ENCODE measurements at regions not wholly inside any gene's neighbourhood (a gene's known extent, or its start where the extent isn't known, plus 50 kb on each side); places are given as distances from the start of the nearest gene placed in this dataset.

DNA sequence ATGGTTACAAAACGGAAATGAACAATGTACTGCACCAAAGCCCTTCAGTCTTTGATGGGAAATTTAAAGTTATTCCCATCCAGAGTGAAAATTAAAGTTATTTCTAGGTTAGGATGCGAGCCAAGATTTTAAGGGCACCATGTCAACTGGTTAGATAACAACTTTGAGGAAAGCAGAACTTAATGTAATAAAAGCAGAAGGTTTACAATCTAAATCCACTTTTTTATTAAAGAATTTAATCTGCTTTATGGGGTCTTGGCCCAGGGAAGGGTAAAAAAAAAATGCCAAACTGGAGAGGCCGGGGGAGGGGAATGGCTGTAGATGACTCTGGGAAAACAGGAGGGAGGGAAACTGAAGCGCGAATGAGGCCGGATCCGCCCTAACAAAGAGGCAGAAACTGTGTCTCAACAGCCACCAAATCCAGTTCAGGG is 108.2 kb upstream of the ATF7IP start (continued):
- TF ChIP-seq JUNB (IDR thresholded peaks at IDR 0.05; ENCODE audit: unreplicated experiment) (no peak), ZNF331 (CRISPR knock-in tag; IDR thresholded peaks at IDR 0.05; ENCODE audit: low read depth) (no peak), CREB1 (CRISPR knock-in tag; IDR thresholded peaks at IDR 0.05; ENCODE audit: low read depth) (no peak), EZH2 (IDR thresholded peaks at IDR 0.05; ENCODE audit: low read depth, unreplicated experiment) (no peak), POLR2AphosphoS5 (IDR thresholded peaks at IDR 0.05; ENCODE audit: low read depth) (no peak; the same call in 1 of the 2 replicates), NANOG (IDR thresholded peaks at IDR 0.05; ENCODE audit: borderline replicate concordance) (no peak)
- TF ChIP-seq, protein P1, sequence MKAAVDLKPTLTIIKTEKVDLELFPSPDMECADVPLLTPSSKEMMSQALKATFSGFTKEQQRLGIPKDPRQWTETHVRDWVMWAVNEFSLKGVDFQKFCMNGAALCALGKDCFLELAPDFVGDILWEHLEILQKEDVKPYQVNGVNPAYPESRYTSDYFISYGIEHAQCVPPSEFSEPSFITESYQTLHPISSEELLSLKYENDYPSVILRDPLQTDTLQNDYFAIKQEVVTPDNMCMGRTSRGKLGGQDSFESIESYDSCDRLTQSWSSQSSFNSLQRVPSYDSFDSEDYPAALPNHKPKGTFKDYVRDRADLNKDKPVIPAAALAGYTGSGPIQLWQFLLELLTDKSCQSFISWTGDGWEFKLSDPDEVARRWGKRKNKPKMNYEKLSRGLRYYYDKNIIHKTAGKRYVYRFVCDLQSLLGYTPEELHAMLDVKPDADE (IDR thresholded peaks at IDR 0.05): no peak

- peak overlapping the region; percentile 99 for H3K27ac ChIP-seq (ENCODE audit: low read depth)
- H4K20me1 ChIP-seq (replicated peaks; ENCODE audit: insufficient read depth): no peaks in the 10 kb centered on the region
- H3K27me3 ChIP-seq (ENCODE audit: insufficient read depth): no peaks in the 10 kb centered on the region
- peaks cover 43% of the 10 kb centered on the region for H3K4me1 ChIP-seq (ENCODE audit: insufficient read depth)
- H3K9me3 Mint-ChIP-seq: peaks cover 32% of the 10 kb centered on the region
- peaks cover 37% of the 10 kb centered on the region for H3K27me3 Mint-ChIP-seq (ENCODE audit: insufficient read depth, low read depth, poor library complexity)
- H3K4me3 Mint-ChIP-seq: peak overlapping the region; percentile 16; the same call in 1 of the 3 replicates
- peaks cover 28% of the 10 kb centered on the region; the same call in 2 of the 3 replicates for H3K36me3 Mint-ChIP-seq (ENCODE audit: low read depth)
- no peaks in the 10 kb centered on the region for H3F3A ChIP-seq (replicated peaks; ENCODE audit: low read depth)
- peak overlapping the region; percentile 69 for H3K4me2 ChIP-seq
- no peaks in the 10 kb centered on the region for H3K9me2 ChIP-seq (ENCODE audit: insufficient read depth)
- peaks cover 62% of the 10 kb centered on the region for H3K4me1 Mint-ChIP-seq
- peak; percentile 100 for DNase-seq (ENCODE audit: low spot score)
- H3K4me3 ChIP-seq: peak overlapping the region; percentile 36
- TF ChIP-seq REST (IDR thresholded peaks at IDR 0.05; ENCODE audit: unreplicated experiment) (peak; percentile 31), POLR2AphosphoS5 (IDR thresholded peaks at IDR 0.05; ENCODE audit: low read depth) (peak; percentile 49), NANOG (IDR thresholded peaks at IDR 0.05; ENCODE audit: borderline replicate concordance) (0 out of 2 replicates have a peak, but pooled peaks have one; percentile 4), CREB1 (CRISPR knock-in tag; IDR thresholded peaks at IDR 0.05; ENCODE audit: low read depth) (peak; percentile 64), EZH2 (IDR thresholded peaks at IDR 0.05; ENCODE audit: low read depth, unreplicated experiment) (no peak), ZNF114 (CRISPR knock-in tag; IDR thresholded peaks at IDR 0.05) (no peak)
- TF ChIP-seq, protein P1 (IDR thresholded peaks at IDR 0.05): no peak
- no peak overlapping the region for H2AFZ ChIP-seq
- no peaks in the 10 kb centered on the region for H3K36me3 ChIP-seq (ENCODE audit: insufficient read depth)
- H3K79me2 ChIP-seq (replicated peaks; ENCODE audit: insufficient read depth): no peaks in the 10 kb centered on the region
- peak overlapping the region; percentile 98 for H3K27ac Mint-ChIP-seq
- ATAC-seq: peak; percentile 59
Observed at GRCh38 chr12:14257734-14258574, 107.5 kb upstream of the ATF7IP start.

Data from GM23338 (cell line).